NCI-H2081 (cell line): ENCODE measurements at regions not wholly inside any gene's neighbourhood (a gene's known extent, or its start where the extent isn't known, plus 50 kb on each side); places are given as distances from the start of the nearest gene placed in this dataset.

Source experiments
- DNase-seq, 2 experiments: peaks; one replicate each; lab custom pipeline; 2025; lab: John Stamatoyannopoulos, UW

DNA sequence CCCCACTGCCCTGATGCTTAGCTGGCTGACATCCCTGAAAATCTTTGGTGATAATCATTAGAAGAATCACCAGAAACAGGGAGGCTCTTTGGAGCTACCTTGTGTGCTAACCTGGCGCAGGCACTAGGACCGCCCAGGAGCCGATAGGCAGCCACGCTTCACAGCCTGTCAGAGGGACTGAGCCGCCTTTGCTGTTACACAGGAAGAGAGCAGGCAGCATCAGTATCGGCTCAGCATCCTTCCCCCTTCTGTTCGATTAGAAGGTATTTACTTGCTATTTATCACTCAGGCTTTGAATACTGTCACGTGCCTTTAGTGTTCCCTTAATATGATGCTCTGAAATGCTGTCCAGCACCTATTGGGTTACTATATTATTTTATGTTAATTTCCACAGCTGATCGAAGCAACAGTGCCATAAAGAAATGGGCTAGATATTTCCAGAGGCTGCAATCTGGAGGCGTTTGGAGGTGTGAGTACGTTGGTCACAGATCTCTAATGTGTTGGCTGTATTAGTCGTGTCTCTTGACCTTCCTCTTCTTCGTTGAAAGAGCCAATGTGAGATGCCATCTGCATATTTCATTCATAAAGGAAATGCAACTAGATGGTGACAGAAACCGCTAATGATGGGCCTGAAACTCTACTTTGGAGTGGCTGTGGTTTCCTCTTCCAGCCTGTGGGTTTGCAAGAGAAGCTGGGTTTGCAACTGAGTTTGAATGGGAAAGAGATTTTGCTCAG lies 110.4 kb upstream of the RAB27B start:
- DNase-seq = peak; percentile 21 to 53

DNA sequence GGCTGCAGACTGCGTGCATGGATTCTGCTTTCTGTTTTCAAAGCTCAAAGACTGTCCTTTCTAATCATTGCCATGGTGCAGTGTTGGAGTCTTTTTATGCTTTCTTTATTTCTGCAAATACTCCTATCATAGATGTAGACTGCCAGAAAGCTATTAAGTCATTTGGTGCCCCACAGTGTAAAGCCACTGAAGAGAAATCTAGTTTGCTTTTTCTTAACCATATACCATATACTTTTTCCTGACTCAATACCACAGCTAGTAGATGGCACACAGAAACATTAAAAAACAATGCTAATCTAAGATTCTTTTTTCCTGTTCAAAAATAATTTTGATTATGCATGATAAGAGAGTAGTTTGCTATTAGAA lies 109.9 kb upstream of the RAB27B start:
- DNase-seq = no peak

DNA sequence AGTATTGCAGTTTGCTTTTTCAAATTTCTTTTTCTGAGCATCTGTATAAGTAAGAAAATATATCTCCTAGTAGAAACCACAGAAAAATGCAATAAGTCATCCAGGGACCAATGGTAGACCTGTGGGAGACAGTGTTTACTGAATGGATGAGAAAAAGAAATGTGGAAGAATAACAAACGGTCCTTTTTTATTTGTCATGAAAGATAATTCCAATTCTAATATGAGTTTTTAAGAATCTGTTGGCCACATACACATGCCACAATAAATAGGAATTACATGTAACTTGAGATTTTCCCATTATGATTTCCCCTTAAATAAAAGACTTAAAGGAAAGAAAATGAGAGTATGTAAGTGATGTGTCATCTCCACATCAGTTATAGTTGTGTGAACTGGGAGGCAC lies 107.7 kb upstream of the RAB27B start:
- DNase-seq = no peak

DNA sequence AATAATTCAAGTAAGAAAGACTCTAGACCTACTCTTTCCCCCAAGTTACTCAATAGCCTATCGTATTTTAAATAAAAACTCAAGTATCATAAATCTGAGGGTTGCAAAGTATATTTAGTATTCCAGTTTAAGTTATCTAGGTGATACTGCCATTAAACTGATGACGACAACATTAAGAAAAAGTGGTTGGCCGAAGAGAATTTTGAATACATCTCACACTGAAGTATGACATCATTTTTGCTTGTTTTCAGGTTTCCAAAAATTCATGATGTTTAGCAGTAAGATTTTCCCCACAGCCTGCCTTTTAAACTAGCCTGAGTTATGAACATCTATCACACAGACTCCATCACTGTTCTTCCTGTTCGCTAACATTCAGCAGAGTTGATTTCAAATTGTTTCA lies 102.1 kb upstream of the RAB27B start:
- no peak for DNase-seq

DNA sequence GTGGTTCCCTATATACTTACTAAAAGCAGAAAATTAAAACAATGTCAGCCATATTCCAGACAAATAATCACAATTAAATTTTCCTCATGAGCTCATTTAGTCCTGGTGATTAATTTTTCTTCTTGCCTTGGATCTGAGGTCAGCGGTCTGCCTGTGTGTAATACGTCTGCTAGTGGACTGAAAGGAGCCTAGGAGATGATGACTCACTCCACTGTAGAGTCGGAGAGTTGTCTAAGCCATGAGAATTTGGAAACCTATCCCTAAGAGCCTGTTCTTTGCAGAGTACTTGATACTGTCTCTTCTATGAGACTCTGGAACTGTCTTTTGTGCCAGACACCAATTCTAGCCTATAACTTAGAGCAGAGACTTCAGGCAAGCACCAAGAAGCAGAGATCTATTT lies 94.2 kb upstream of the RAB27B start:
- DNase-seq = no peak

DNA sequence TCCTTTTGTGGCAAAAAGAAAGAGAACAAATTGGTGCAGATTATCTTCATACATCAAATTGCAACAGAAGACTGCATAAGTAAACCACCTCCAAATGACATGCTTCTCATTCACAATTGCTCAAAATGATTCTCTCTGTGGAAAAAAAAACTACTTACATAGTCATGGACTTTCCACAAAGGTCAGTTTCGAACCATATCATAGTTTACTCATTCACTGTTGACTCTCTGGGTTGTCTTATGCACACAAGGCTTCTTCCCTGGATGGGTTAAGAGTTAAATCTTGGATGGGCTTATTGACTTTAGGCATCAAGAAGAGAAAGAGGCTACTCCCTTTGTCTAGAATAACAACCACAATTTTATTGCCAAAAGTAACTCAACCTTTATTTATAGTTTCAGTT lies 91.3 kb upstream of the RAB27B start:
- no peak for DNase-seq

DNA sequence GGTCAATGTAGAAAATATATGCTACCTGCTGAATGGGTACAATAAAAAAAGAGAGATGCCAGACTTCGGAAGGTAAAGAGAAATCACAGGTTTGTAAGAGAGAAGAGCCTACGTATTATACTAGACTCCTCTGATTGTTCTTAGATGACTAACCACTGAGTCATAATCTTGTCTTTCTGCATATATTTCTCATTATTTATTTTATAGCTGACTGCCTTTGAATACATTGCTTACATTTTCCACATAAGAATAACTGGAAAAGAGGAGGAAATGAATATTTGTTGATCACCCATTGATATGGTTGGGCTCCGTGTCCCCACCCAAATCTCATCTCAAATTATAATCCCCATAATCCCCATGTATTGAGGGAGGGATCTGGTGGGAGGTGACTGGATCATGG lies 90.3 kb upstream of the RAB27B start:
- no peak for DNase-seq

DNA sequence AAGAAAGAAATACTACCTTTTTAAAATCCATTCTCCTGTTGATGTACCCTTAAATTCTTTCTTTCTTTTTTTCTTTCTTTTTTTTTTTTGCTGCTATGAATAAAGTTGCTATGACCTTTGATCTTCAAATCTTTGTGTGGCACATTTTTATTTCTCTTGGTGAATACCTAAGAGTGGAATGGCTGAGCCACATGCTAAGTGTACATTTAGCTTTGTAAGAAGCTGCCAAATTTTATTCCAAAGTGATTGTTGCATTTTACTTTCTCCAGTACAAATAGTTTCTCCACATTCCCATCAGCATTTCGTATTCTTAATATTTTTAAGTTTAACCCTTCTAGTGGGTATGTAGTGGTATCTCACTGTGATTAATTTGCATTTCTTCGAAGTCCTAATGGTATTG lies 88.8 kb upstream of the RAB27B start:
- DNase-seq = no peak

DNA sequence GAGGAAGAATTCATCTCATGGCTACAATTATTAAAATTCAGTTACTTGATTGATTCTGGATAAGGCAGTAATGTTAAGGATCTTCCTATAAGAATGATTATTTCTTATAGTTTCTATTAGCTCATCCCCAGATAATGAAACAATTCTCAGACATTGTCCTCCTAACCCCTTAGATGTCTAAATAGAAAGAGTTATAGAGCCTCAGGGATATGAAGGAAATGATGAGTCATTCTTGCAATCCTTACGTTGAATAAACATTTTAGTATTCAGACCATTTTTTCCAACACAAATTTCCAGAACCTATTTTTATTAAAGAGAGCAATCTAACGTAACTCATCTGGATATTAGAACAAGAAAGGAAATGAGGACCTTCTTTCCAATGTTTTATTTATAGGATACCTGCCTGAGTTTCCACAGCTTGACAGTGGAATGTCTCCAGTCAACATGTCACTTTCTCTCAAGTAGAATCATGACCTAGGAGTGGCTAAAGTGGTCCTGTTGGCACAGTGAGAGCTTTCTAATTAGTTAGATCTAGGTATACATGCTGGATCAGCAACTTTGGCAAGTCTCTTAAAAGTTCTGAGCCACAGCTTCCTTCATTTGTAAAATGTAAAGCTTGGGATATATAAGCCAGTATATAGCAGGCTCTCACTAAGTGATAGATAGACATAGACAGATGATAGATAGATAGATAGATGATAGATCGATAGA lies 88.0 kb upstream of the RAB27B start:
- DNase-seq = no peak

DNA sequence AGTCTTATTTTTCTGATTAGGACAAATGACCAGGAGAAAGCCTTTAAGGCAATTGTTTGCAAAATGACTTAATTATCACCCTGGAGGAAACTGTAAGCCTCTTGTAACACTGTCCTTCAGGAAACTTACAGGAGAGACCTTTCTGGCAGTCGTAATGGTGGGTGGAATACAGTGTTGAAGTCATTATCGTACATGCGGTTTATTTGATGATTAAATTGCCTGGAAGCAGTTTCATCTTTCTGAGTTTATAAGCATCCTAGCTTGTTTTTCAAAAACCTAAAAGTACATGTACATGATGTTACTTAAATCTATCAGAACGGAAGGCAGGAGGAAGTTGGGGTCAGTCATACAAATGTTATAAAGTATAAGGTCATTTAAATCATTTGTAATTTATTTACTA lies 86.2 kb upstream of the RAB27B start:
- no peak for DNase-seq

DNA sequence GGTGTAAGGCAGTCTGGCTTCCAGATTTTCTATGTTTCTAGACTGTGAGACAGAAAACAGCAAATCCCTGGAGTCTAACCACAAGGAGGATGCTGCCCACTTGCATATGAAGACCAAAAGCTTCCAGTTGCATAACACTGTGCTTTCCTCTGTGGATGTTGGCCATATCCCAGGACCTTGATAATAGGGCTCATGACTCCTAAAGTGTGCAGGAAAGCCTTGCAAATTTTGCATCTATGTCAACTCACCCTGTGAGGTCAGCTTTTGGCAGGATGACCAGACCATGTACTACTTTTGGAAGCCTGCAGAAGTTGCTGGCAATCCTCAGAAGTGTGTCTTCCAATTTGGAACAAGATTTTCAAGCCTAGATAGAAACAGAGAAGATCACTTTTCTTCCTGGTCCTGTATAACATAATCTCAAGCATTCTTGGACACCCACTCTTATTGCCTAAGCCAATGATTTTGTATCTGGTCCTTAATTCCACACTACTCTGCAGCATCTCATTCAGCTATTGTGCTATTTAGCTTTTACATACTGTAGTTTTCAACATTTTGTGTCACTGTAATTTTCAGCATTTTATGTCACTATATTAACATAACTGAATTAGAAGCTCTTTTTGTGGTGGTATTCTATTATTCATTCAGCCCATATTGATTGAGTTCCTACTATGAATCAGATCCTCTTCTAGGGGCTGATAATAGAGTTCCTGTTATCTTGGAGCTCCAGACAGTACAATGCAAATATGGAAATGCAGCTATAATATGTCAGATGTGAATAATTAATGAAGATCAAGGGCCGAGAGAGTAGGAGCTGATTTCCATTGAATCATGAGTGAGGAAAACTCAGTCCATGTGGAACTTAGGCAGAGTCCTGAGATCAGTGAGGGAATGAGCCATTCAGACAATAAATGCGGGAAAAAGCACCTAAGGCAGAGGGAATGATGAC lies 85.3 kb upstream of the RAB27B start:
- no peak for DNase-seq

DNA sequence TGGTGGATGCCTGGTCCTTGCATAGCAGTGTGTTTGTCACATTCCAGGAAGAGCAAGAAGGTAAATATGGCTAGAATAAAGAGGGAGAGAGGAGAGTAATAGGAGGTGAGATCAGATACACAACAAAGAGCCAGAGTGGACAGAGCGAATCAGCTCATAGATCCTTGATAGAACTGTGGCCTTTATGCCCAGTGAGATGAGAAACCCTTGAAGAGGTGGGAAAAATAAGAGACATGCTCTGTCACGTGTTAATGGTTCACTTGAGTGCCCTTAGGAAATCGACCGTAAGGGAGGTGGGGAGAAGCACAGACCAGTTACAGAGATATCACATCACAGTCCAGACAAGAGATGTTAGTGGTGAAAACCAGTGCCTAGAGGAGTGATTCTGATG lies 84.7 kb upstream of the RAB27B start:
- DNase-seq = no peak

DNA sequence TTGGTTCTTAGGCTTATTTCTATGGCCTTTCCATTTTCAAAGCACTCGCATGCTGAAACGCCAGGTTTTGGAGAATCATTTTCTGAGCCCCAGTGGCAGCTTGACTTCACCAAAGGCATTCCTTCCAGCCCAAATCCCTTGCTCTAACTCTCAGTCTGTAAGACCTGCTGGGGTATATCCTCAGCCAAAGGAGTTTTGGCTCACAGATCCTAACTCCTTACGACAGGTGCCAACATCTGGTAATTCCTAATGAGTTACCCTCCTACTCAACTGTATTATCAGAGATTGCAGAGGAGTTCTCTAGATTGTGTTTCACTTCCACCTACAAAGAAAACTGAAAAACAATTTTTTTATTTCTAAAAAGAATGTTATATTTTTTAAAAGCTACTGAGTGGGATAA lies 79.0 kb upstream of the RAB27B start:
- DNase-seq = no peak

DNA sequence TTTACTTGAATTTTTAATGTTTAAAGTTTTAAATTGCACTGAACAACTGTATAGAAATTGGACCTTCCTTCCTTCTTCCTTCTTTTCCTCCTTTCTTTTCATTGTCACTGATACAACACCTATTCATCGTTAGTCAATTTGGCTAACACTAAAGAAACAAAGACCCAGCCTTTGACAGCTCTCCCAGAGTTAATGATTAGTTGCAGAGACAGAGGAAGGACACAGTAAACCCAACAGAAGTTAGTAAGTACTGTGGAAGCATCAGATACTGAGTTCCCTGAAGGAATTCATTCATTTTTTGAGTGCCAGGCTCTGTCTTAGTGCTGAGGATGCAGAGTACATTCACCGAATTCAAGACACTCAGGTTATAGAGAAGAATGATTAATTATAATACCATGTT lies 77.9 kb upstream of the RAB27B start:
- no peak for DNase-seq

DNA sequence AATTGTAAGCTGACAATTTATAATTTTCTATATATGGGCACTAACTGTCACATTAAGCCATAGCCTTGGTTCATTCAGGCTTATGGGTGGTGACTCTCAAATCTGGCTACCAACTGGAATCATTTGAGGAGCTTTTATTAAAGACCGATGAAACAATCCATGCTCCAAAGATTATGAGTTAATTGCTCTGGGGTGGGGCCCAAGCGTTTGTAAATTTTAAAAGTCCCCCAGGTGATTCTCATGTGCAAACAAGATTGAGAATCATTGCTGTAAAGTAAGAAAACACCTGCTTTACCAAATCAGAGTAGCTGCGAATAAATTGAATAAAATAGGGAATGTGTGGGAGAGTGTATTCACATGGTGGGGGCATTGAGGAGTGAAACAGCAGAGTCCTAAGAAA lies 76.1 kb upstream of the RAB27B start:
- DNase-seq = no peak

DNA sequence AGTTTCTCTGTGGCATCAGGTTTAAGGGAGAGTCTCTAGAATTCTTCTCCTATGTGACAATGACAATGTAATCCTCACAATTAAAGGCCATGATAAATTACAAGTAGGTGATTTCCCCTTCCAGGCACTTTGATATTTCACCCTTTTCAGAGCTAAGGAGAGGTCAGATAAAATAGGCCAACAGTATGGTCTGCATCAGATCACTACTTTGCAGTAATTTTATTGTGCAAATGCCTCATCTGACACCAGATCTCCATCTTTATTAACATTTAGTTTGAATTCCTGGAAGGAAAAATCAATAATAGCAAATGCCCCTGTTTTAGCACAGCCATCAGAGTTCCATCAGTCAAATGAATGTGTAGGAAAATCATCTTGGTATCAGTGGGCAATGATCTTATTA lies 72.8 kb upstream of the RAB27B start:
- no peak for DNase-seq

DNA sequence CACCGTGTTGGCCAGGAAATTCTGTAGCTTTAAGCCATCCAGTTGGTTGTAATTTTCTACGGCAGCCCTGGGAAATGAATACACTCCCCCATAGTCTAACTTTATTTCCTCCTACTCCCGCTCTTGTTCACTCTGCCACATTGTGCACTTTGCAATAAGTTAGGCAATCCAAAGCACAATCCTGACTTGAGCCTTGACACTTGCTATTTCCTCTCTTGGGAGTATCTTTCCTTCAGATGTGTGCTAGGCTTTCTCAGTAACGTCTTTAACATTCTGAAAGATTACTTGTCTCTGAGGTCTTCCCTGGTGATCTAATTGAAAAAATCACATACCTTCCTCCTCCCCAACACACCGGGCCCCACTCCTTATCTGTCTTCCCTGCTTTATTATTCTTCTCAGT lies 65.9 kb upstream of the RAB27B start:
- no peak for DNase-seq

DNA sequence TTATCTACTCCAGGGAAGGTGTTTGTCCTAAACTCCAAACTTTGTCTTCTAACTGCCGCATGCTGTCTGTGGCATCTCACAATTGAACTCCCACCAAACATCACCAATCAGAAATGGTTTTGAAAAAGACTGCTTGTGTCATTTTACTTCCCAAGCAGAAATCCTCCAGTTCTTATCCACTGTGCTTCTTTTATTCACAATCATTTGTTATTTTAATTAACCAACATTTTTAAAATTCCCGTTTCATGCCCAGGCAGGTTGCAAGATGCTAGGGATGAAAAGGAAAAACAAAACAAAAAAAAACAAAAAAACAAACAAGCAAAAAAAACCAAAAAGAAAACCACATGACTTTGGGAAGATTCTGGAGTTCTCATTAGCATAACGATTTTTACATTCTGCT lies 63.5 kb upstream of the RAB27B start:
- no peak for DNase-seq

DNA sequence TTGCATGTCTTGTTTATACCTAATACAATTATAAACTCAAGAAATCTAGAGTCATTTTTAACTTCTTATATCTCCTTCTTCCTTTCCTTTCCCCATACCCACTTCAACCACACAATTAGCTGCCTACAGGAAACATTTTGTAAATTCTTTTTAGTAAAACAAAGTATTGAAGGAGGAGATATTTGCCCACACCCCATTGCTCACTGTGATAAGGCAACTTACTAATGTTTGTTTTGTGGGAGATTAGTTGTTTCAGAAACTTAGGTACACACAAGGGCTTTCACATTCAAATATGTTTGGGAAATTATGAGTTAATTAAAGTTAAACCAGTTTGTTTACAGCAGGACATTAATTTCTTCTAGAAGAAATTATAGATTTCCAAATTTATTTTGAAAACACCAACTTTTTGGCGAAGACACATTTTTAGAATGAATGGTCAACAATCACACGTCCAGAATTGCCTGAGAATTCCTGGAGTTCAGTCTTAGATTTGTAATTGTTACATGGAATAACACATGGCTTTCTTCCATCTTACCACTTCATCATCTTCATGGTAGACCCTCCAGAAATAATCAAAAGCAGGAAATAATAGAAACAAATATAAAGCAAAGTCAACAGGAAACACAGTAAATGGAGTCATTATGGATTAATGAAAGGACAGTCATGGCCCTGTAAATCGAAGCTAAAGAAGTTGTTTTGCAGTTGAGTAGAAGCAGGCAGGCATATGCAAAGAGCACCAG lies 62.5 kb upstream of the RAB27B start:
- no peak for DNase-seq

DNA sequence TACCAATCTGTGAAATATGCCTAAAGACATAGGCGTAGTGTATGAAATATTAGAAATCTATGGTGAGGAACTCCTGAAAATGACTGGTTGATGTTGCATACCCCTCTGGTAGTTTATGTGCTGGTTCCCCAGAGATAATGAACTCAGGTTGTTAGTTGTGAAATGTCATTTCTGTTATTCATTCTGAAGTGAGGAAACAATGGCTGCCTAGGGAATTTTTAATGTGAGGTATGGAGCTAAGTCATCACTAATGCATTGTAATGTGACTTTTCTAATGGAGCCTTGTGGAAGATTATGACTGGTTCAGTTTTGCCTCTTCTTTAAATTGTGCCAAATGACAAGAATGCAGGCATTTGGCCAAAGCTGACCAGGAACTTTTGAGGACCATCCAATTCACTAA lies 61.6 kb upstream of the RAB27B start:
- no peak for DNase-seq

DNA sequence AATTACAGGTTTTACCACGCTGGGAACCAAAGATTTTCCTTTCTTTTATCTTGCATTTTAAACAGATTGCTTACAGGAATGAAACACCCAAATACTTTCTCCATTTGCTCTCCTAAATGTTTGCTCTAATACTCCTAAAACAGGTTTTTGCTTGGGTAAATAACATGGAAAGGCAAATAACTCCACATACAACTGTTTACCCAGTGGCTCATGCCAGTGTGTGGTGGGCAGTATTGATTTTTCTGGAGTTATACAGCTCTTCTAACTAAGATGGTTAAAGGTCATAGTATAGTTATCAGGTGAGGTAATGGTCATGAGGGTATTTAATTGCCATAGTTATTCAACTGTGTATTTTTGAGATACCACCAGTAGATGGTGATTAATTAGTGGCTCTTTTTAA lies 61.2 kb upstream of the RAB27B start:
- no peak for DNase-seq
